Caco-2 (cell line): ENCODE measurements at regions not wholly inside any gene's neighbourhood (a gene's known extent, or its start where the extent isn't known, plus 50 kb on each side); places are given as distances from the start of the nearest gene placed in this dataset.
A peak's percentile ranks its signal among the peaks of the same experiment; 100 is the strongest.

Experiments used
- BruUV-seq: library from RNA; stranded (reverse); fragments of 400-500 nt; replicated peaks from 2 replicates; lab custom pipeline; 2021; lab: Mats Ljungman, UMichigan
- CTCF ChIA-PET: fragments of 300-600 bp; sonication (Branson Sonifier 250); formaldehyde crosslinking; loops from one replicate; lab custom pipeline; 2022; ENCODE audit warnings: antibody characterized with exemption; lab: Charles Lee
- POLR2A ChIA-PET: fragments of 300-600 bp; sonication (Branson Sonifier 250); formaldehyde crosslinking; loops from one replicate; lab custom pipeline; 2022; ENCODE audit warnings: antibody characterized with exemption; lab: Charles Lee
- DNase-seq, 2 experiments: peaks; one replicate each; pipeline versions ENCODE4 v3.0.0 to v3.0.0-alpha.2; 2020 to 2022
- H3K27me3 ChIP-seq: replicated peaks from 2 replicates; pipeline ENCODE4 v1.6.0; 2011; ENCODE audit warnings: low read length; ENCODE audit not compliant: control insufficient read depth, insufficient read depth
- H3K36me3 ChIP-seq: 2 replicates; pipeline ENCODE4 v1.5.1; 2011; ENCODE audit warnings: low read length; ENCODE audit not compliant: control insufficient read depth, insufficient read depth
- H3K4me1 ChIP-seq: fragments of 250-450 bp; sonication (Bioruptor Pico); 2 replicates; pipeline ENCODE4 v1.5.1; 2020; ENCODE audit warnings: mild to moderate bottlenecking
- H3K4me3 ChIP-seq: 2 replicates; pipeline ENCODE4 v1.5.1; 2011; ENCODE audit warnings: low read depth, mild to moderate bottlenecking, control low read depth, low read length
- H3K9me3 ChIP-seq: fragments of 250-450 bp; sonication (Bioruptor Pico); 2 replicates; pipeline ENCODE4 v1.5.1; 2020; ENCODE audit warnings: mild to moderate bottlenecking, moderate library complexity
- H3K27ac Mint-ChIP-seq: one replicate; pipeline ENCODE4 v1.8.0; 2022; ENCODE audit warnings: mixed read lengths; ENCODE audit not compliant: unreplicated experiment
- H3K27me3 Mint-ChIP-seq: one replicate; pipeline ENCODE4 v1.8.0; 2022; ENCODE audit warnings: mixed read lengths; ENCODE audit not compliant: insufficient read depth, unreplicated experiment
- H3K36me3 Mint-ChIP-seq: one replicate; pipeline ENCODE4 v1.8.0; 2022; ENCODE audit warnings: mild to moderate bottlenecking, mixed read lengths; ENCODE audit not compliant: insufficient read depth, unreplicated experiment
- H3K4me1 Mint-ChIP-seq: one replicate; pipeline ENCODE4 v1.8.0; 2022; ENCODE audit warnings: low read depth, mixed read lengths; ENCODE audit not compliant: unreplicated experiment
- H3K4me3 Mint-ChIP-seq: one replicate; pipeline ENCODE4 v1.8.0; 2022; ENCODE audit warnings: mild to moderate bottlenecking, moderate library complexity, mixed read lengths; ENCODE audit not compliant: unreplicated experiment
- H3K9me3 Mint-ChIP-seq: one replicate; pipeline ENCODE4 v1.8.0; 2022; ENCODE audit warnings: mixed read lengths; ENCODE audit not compliant: unreplicated experiment
- CTCF ChIP-seq, 2 experiments: fragments of 200-600 bp in 1 of 2; IDR thresholded peaks; 1 replicate in 1 of 2; 2 replicates in 1 of 2; pipeline versions ENCODE4 v1.5.1 to v1.8.0; 2011 to 2022; ENCODE audit warnings: antibody characterized with exemption in 1 of 2, control low read depth in 1 of 2, inconsistent platforms in 1 of 2, low read depth in 1 of 2, low read length in 1 of 2, mild to moderate bottlenecking in 1 of 2, moderate library complexity in 1 of 2; ENCODE audit not compliant: insufficient read depth in 1 of 2, severe bottlenecking in 1 of 2, unreplicated experiment in 1 of 2
- intact Hi-C: fragments of 100-400 bp; cut with micrococcal nuclease; formaldehyde crosslinking; loops from one replicate; pipeline ENCODE4 v1.10.0; 2022; ENCODE audit not compliant: unreplicated experiment

DNA sequence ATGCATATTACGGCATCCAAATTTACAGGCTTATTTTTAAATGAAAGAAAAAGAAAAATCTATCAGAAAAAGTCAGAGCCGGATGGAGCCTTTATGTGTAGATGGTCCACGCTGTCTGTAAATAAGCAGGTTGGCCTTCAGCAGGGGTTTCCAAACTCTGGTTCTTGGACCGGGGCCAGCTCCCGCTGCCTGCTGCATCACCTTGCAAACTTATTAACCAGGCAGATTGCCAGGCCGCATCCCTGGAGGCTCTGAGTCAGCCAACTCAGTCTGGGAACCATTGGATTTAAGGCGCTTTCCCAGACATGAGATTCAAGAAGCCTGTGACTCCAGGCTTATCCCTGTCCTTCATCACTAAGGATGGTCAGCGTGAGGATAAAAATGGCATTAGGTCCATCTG, 212.4 kb downstream of the OPA1 start:
- CTCF ChIA-PET, result no interaction called here
- H3K27ac Mint-ChIP-seq, result no peak overlapping the region
- no peaks in the 10 kb centered on the region for H3K27me3 ChIP-seq
- no peaks in the 10 kb centered on the region for H3K36me3 ChIP-seq
- POLR2A ChIA-PET, result no interaction called here
- H3K4me3 ChIP-seq, result no peak overlapping the region
- TF ChIP-seq CTCF (IDR thresholded peaks at IDR 0.05; ENCODE audit: insufficient read depth in 1 of 2, low read depth in 1 of 2, low read length in 1 of 2, severe bottlenecking in 1 of 2, unreplicated experiment in 1 of 2), result no peak
- H3K27me3 Mint-ChIP-seq, result no peaks in the 10 kb centered on the region
- no peaks in the 10 kb centered on the region for H3K9me3 Mint-ChIP-seq
- DNase-seq, result no peak
- intact Hi-C loops, result no loop called here
- 0 out of 2 replicates have a peak, but pooled peaks cover 6% of the 10 kb centered on the region for H3K4me1 ChIP-seq
- no peaks in the 10 kb centered on the region for H3K9me3 ChIP-seq
- no TSS peak for BruUV-seq
- no peaks in the 10 kb centered on the region for H3K36me3 Mint-ChIP-seq
- H3K4me1 Mint-ChIP-seq, result peaks cover 17% of the 10 kb centered on the region
- no peak overlapping the region for H3K4me3 Mint-ChIP-seq

- Histone ChIP-seq H3K4me3 (no peak overlapping the region), H3K27me3 (no peaks in the 10 kb centered on the region), H3K9me3 (no peaks in the 10 kb centered on the region), H3K36me3 (no peaks in the 10 kb centered on the region), H3K4me1 (peaks cover 20% of the 10 kb centered on the region)
- CTCF ChIA-PET, result no interaction called here
- no peak for DNase-seq
- Mint-ChIP-seq H3K36me3 (peaks cover 9% of the 10 kb centered on the region), H3K9me3 (no peaks in the 10 kb centered on the region), H3K27me3 (no peaks in the 10 kb centered on the region), H3K27ac (no peak overlapping the region), H3K4me1 (peaks cover 33% of the 10 kb centered on the region), H3K4me3 (no peak overlapping the region)
- no TSS peak for BruUV-seq
- POLR2A ChIA-PET, result no interaction called here
- TF ChIP-seq CTCF (IDR thresholded peaks at IDR 0.05; ENCODE audit: insufficient read depth in 1 of 2, low read depth in 1 of 2, low read length in 1 of 2, severe bottlenecking in 1 of 2, unreplicated experiment in 1 of 2), result no peak
- intact Hi-C loops, result no loop called here
Observed at GRCh38 chr3:193808317-193808716, 215.3 kb downstream of the OPA1 start.

DNA sequence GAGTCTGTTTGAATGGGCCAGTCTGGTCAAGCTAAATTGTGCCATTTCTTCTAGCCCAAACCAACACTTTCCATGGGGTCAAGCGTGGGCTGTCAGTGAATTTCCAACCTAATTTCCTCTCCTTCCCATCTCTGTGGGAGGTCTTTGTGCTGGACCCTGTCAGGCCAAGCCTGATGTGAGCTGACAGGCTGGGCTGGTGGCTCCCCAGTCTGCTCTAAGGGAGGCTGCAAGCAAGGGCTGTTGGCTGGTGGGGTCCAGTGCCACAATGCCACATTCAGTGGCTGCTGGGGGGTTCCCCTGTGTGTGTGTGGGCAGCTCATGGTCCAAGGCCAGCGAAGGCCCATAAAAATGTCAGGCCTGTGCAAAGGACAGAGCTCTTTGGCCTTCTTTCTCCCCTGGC, 216.1 kb downstream of the OPA1 start:
- Mint-ChIP-seq H3K27me3 (no peaks in the 10 kb centered on the region), H3K9me3 (no peaks in the 10 kb centered on the region), H3K4me1 (peaks cover 39% of the 10 kb centered on the region), H3K36me3 (peaks cover 14% of the 10 kb centered on the region), H3K4me3 (no peak overlapping the region), H3K27ac (peak overlapping the region; percentile 55)
- Histone ChIP-seq H3K9me3 (no peaks in the 10 kb centered on the region), H3K4me1 (peaks cover 24% of the 10 kb centered on the region), H3K36me3 (no peaks in the 10 kb centered on the region), H3K4me3 (no peak overlapping the region), H3K27me3 (no peaks in the 10 kb centered on the region)
- ChIA-PET CTCF (no interaction called here), POLR2A (no interaction called here)
- no peak for DNase-seq
- TF ChIP-seq CTCF (IDR thresholded peaks at IDR 0.05; ENCODE audit: insufficient read depth in 1 of 2, low read depth in 1 of 2, low read length in 1 of 2, severe bottlenecking in 1 of 2, unreplicated experiment in 1 of 2), result no peak
- BruUV-seq, result no TSS peak
- intact Hi-C loops, result no loop called here
